CD8-positive, alpha-beta memory T cell (primary cell): ENCODE measurements at regions not wholly inside any gene's neighbourhood (a gene's known extent, or its start where the extent isn't known, plus 50 kb on each side); places are given as distances from the start of the nearest gene placed in this dataset.
"Not testable (repeated sequence)": the region's sequence is repeated elsewhere in the genome, so short reads cannot be mapped to it uniquely, and the experiment has no call there.

Experiments used
- CTCF ChIA-PET: fragments of 350-600 bp; sonication (Branson Sonifier 250); formaldehyde crosslinking; loops from one replicate; lab custom pipeline; 2021; ENCODE audit warnings: antibody characterized with exemption; lab: Charles Lee
- POLR2A ChIA-PET: fragments of 350-600 bp; sonication (Branson Sonifier 250); formaldehyde crosslinking; loops from one replicate; lab custom pipeline; 2021; ENCODE audit warnings: antibody characterized with exemption; lab: Charles Lee
- DNase-seq, 5 donors: peaks; one replicate each; pipeline versions ENCODE4 v3.0.0 to v3.0.0-alpha.2; 2020 to 2022; ENCODE audit warnings: mixed read lengths in 1 of 5
- H3K27ac ChIP-seq: one replicate; pipeline ENCODE4 v1.7.0; 2013; ENCODE audit warnings: low read depth, mild to moderate bottlenecking, low read length, moderate library complexity
- H3K27me3 ChIP-seq: 2 replicates; pipeline ENCODE4 v1.7.0; 2013; ENCODE audit warnings: low read length, mild to moderate bottlenecking; ENCODE audit not compliant: insufficient read depth, poor library complexity, severe bottlenecking
- H3K36me3 ChIP-seq: 2 replicates; pipeline ENCODE4 v1.7.0; 2013; ENCODE audit warnings: mild to moderate bottlenecking, low read length, moderate library complexity; ENCODE audit not compliant: insufficient read depth
- H3K4me1 ChIP-seq: 2 replicates; pipeline ENCODE4 v1.7.0; 2013; ENCODE audit warnings: mild to moderate bottlenecking, low read length, moderate library complexity; ENCODE audit not compliant: insufficient read depth
- H3K4me3 ChIP-seq: 2 replicates; pipeline ENCODE4 v1.7.0; 2013; ENCODE audit warnings: mild to moderate bottlenecking, low read length
- H3K9me3 ChIP-seq: 2 replicates; pipeline ENCODE4 v1.7.0; 2013; ENCODE audit warnings: mild to moderate bottlenecking, low read length
- H3K27ac Mint-ChIP-seq, 8 donors: one replicate each; pipeline ENCODE4 v1.8.0; 2020 to 2021; ENCODE audit warnings: mixed read lengths in 8 of 8, mild to moderate bottlenecking in 6 of 8, inconsistent platforms in 3 of 8, moderate library complexity in 3 of 8
- H3K27me3 Mint-ChIP-seq, 2 donors: one replicate each; pipeline ENCODE4 v1.8.0; 2020 to 2021; ENCODE audit warnings: mixed read lengths in 2 of 2, mild to moderate bottlenecking in 1 of 2, moderate library complexity in 1 of 2
- H3K36me3 Mint-ChIP-seq, 3 donors: one replicate each; pipeline ENCODE4 v1.8.0; 2020 to 2021; ENCODE audit warnings: mixed read lengths in 3 of 3, inconsistent platforms in 1 of 3, mild to moderate bottlenecking in 1 of 3
- H3K4me1 Mint-ChIP-seq, 3 donors: one replicate each; pipeline ENCODE4 v1.8.0; 2020 to 2021; ENCODE audit warnings: mixed read lengths in 3 of 3, inconsistent platforms in 1 of 3, mild to moderate bottlenecking in 1 of 3
- H3K4me3 Mint-ChIP-seq, 7 donors: one replicate each; pipeline ENCODE4 v1.8.0; 2020 to 2021; ENCODE audit warnings: mixed read lengths in 7 of 7, mild to moderate bottlenecking in 6 of 7, moderate library complexity in 4 of 7, inconsistent platforms in 2 of 7
- H3K9me3 Mint-ChIP-seq, 5 donors: one replicate each; pipeline ENCODE4 v1.8.0; 2020 to 2022; ENCODE audit warnings: mixed read lengths in 5 of 5, mild to moderate bottlenecking in 3 of 5, moderate library complexity in 2 of 5, inconsistent platforms in 1 of 5

GRCh38 chr13:97885641-97886040, 67.8 kb upstream of the IPO5 start:
- Mint-ChIP-seq H3K9me3 (no peaks in the 10 kb centered on the region), H3K27me3 (peaks cover 17 to 38% of the 10 kb centered on the region in 2 donors), H3K4me1 (no peaks in the 10 kb centered on the region), H3K27ac (no peak overlapping the region), H3K4me3 (no peak overlapping the region), H3K36me3 (peaks cover 0 to 3% (median 0%) of the 10 kb centered on the region in 3 donors)
- ChIA-PET CTCF (no interaction called here), POLR2A (no interaction called here)
- Histone ChIP-seq H3K27me3 (no peaks in the 10 kb centered on the region), H3K36me3 (no peaks in the 10 kb centered on the region), H3K4me3 (no peak overlapping the region), H3K9me3 (no peaks in the 10 kb centered on the region), H3K4me1 (no peaks in the 10 kb centered on the region), H3K27ac (no peak overlapping the region)
- DNase-seq = no peak

- H3K36me3 Mint-ChIP-seq = peaks cover 0 to 3% (median 0%) of the 10 kb centered on the region in 3 donors
- no peak overlapping the region for H3K27ac ChIP-seq
- H3K27ac Mint-ChIP-seq = no peak overlapping the region
- H3K27me3 Mint-ChIP-seq = peaks cover 14 to 15% of the 10 kb centered on the region in 2 donors
- ChIA-PET POLR2A (no interaction called here), CTCF (no interaction called here)
- H3K27me3 ChIP-seq = no peaks in the 10 kb centered on the region
- no peaks in the 10 kb centered on the region for H3K36me3 ChIP-seq
- no peaks in the 10 kb centered on the region for H3K4me1 Mint-ChIP-seq
- H3K9me3 ChIP-seq = no peaks in the 10 kb centered on the region
- H3K4me1 ChIP-seq = no peaks in the 10 kb centered on the region
- H3K9me3 Mint-ChIP-seq = peaks cover 0 to 3% (median 2%) of the 10 kb centered on the region in 5 donors
- no peak for DNase-seq
- H3K4me3 Mint-ChIP-seq = no peak overlapping the region
- H3K4me3 ChIP-seq = no peak overlapping the region
Measured at GRCh38 chr13:97889803-97890202, 63.7 kb upstream of the IPO5 start.

- Mint-ChIP-seq H3K4me3 (no peak overlapping the region), H3K27me3 (peaks cover 10 to 13% of the 10 kb centered on the region in 2 donors), H3K27ac (no peak overlapping the region), H3K9me3 (peaks cover 0 to 3% (median 2%) of the 10 kb centered on the region in 5 donors), H3K4me1 (no peaks in the 10 kb centered on the region), H3K36me3 (peaks cover 0 to 3% (median 0%) of the 10 kb centered on the region in 3 donors)
- H3K9me3 ChIP-seq = no peaks in the 10 kb centered on the region
- H3K4me1 ChIP-seq = no peaks in the 10 kb centered on the region
- DNase-seq = no peak
- POLR2A ChIA-PET = no interaction called here
- CTCF ChIA-PET = no interaction called here
- no peaks in the 10 kb centered on the region for H3K27me3 ChIP-seq
- no peak overlapping the region for H3K27ac ChIP-seq
- H3K4me3 ChIP-seq = no peak overlapping the region
- H3K36me3 ChIP-seq = no peaks in the 10 kb centered on the region
Measured at GRCh38 chr13:97890573-97890972, 62.9 kb upstream of the IPO5 start.

- POLR2A ChIA-PET, H3K36me3 ChIP-seq, H3K27ac ChIP-seq, H3K36me3 Mint-ChIP-seq, H3K9me3 Mint-ChIP-seq, H3K27me3 ChIP-seq, CTCF ChIA-PET, H3K27ac Mint-ChIP-seq, H3K4me1 ChIP-seq, H3K4me3 Mint-ChIP-seq, H3K9me3 ChIP-seq, H3K4me3 ChIP-seq, H3K4me1 Mint-ChIP-seq, DNase-seq: not testable (repeated sequence)
- peaks cover 8 to 11% of the 10 kb centered on the region in 2 donors for H3K27me3 Mint-ChIP-seq
Measured at GRCh38 chr13:97891964-97892363, 61.5 kb upstream of the IPO5 start.

GRCh38 chr13:97892717-97893116, 60.8 kb upstream of the IPO5 start:
- Histone ChIP-seq H3K36me3 (no peaks in the 10 kb centered on the region), H3K9me3 (no peaks in the 10 kb centered on the region), H3K4me1 (no peaks in the 10 kb centered on the region), H3K27me3 (no peaks in the 10 kb centered on the region), H3K27ac (no peak overlapping the region), H3K4me3 (no peak overlapping the region)
- Mint-ChIP-seq H3K27ac (no peak overlapping the region), H3K4me1 (no peaks in the 10 kb centered on the region), H3K27me3 (peaks cover 8 to 11% of the 10 kb centered on the region in 2 donors), H3K36me3 (peaks cover 0 to 3% (median 0%) of the 10 kb centered on the region in 3 donors), H3K9me3 (peaks cover 0 to 3% (median 2%) of the 10 kb centered on the region in 5 donors), H3K4me3 (no peak overlapping the region)
- ChIA-PET CTCF (no interaction called here), POLR2A (no interaction called here)
- no peak for DNase-seq

- DNase-seq = no peak
- peaks cover 10 to 15% of the 10 kb centered on the region in 2 donors for H3K27me3 Mint-ChIP-seq
Measured at GRCh38 chr13:97895383-97895782, 58.1 kb upstream of the IPO5 start.

GRCh38 chr13:97896446-97896845, 57.0 kb upstream of the IPO5 start:
- no peaks in the 10 kb centered on the region for H3K4me1 Mint-ChIP-seq
- Histone ChIP-seq H3K27ac (no peak overlapping the region), H3K36me3 (no peaks in the 10 kb centered on the region), H3K4me1 (no peaks in the 10 kb centered on the region), H3K4me3 (no peak overlapping the region), H3K27me3 (no peaks in the 10 kb centered on the region), H3K9me3 (no peaks in the 10 kb centered on the region)
- DNase-seq = no peak
- H3K4me3 Mint-ChIP-seq = no peak overlapping the region
- peaks cover 0 to 3% (median 2%) of the 10 kb centered on the region in 5 donors for H3K9me3 Mint-ChIP-seq
- H3K36me3 Mint-ChIP-seq = no peaks in the 10 kb centered on the region
- ChIA-PET CTCF (no interaction called here), POLR2A (no interaction called here)
- peaks cover 10 to 16% of the 10 kb centered on the region in 2 donors for H3K27me3 Mint-ChIP-seq
- H3K27ac Mint-ChIP-seq = no peak overlapping the region

More at GRCh38 chr13:97895383-97895782, 58.1 kb upstream of the IPO5 start:
- Histone ChIP-seq H3K4me3 (no peak overlapping the region), H3K9me3 (no peaks in the 10 kb centered on the region), H3K4me1 (no peaks in the 10 kb centered on the region), H3K36me3 (no peaks in the 10 kb centered on the region), H3K27ac (no peak overlapping the region), H3K27me3 (no peaks in the 10 kb centered on the region)
- Mint-ChIP-seq H3K27ac (no peak overlapping the region), H3K4me1 (no peaks in the 10 kb centered on the region), H3K36me3 (no peaks in the 10 kb centered on the region), H3K9me3 (peaks cover 0 to 3% (median 2%) of the 10 kb centered on the region in 5 donors), H3K4me3 (no peak overlapping the region)
- POLR2A ChIA-PET = no interaction called here
- CTCF ChIA-PET = no interaction called here

GRCh38 chr13:97901716-97902115, 51.8 kb upstream of the IPO5 start:
- ChIA-PET CTCF (no interaction called here), POLR2A (no interaction called here)
- H3K36me3 ChIP-seq = no peaks in the 10 kb centered on the region
- Mint-ChIP-seq H3K27ac (no peak overlapping the region), H3K36me3 (no peaks in the 10 kb centered on the region), H3K4me1 (no peaks in the 10 kb centered on the region), H3K9me3 (no peaks in the 10 kb centered on the region), H3K27me3 (peaks cover 9 to 34% of the 10 kb centered on the region in 2 donors), H3K4me3 (no peak overlapping the region)
- no peaks in the 10 kb centered on the region for H3K4me1 ChIP-seq
- H3K4me3 ChIP-seq = no peak overlapping the region
- no peak overlapping the region for H3K27ac ChIP-seq
- no peaks in the 10 kb centered on the region for H3K9me3 ChIP-seq
- DNase-seq = no peak
- H3K27me3 ChIP-seq = no peaks in the 10 kb centered on the region
